Vagina (tissue), 2 donors: ENCODE measurements at regions not wholly inside any gene's neighbourhood (a gene's known extent, or its start where the extent isn't known, plus 50 kb on each side); places are given as distances from the start of the nearest gene placed in this dataset.

Experiments
- POLR2A ChIP-seq, 2 donors: fragments of 450-650 bp; IDR thresholded peaks; one replicate each; pipeline ENCODE4 v1.6.1; 2017; ENCODE audit warnings: antibody characterized with exemption in 2 of 2, mild to moderate bottlenecking in 2 of 2, moderate library complexity in 2 of 2
- POLR2AphosphoS5 ChIP-seq, 2 donors: sonication (generic); formaldehyde crosslinking; IDR thresholded peaks; one replicate each; pipeline ENCODE4 v1.9.0; 2017; ENCODE audit warnings: antibody characterized with exemption in 2 of 2, mild to moderate bottlenecking in 2 of 2, low read depth in 1 of 2; ENCODE audit not compliant: insufficient read depth in 1 of 2
- TF ChIP-seq, protein P1 (sequence below), 3 experiments: fragments of 450-650 bp in 2 of 3; fragments of 200-600 bp in 1 of 3; sonication (generic) in 1 of 3; IDR thresholded peaks; one replicate each; pipeline ENCODE4 v1.5.1; 2017 to 2019; ENCODE audit warnings: antibody characterized with exemption in 3 of 3, mild to moderate bottlenecking in 2 of 3, moderate library complexity in 2 of 3

- no peak for TF ChIP-seq POLR2A (IDR thresholded peaks at IDR 0.05)
- TF ChIP-seq, protein P1, sequence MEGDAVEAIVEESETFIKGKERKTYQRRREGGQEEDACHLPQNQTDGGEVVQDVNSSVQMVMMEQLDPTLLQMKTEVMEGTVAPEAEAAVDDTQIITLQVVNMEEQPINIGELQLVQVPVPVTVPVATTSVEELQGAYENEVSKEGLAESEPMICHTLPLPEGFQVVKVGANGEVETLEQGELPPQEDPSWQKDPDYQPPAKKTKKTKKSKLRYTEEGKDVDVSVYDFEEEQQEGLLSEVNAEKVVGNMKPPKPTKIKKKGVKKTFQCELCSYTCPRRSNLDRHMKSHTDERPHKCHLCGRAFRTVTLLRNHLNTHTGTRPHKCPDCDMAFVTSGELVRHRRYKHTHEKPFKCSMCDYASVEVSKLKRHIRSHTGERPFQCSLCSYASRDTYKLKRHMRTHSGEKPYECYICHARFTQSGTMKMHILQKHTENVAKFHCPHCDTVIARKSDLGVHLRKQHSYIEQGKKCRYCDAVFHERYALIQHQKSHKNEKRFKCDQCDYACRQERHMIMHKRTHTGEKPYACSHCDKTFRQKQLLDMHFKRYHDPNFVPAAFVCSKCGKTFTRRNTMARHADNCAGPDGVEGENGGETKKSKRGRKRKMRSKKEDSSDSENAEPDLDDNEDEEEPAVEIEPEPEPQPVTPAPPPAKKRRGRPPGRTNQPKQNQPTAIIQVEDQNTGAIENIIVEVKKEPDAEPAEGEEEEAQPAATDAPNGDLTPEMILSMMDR (IDR thresholded peaks at IDR 0.05): no peak
- TF ChIP-seq POLR2AphosphoS5 (IDR thresholded peaks at IDR 0.05; ENCODE audit: insufficient read depth in 1 of 2, low read depth in 1 of 2): no peak
Measured at GRCh38 chr4:141562649-141563048, 73.7 kb upstream of the IL15 start.
